Skeletal muscle satellite cell (primary cell): ENCODE measurements at regions not wholly inside any gene's neighbourhood (a gene's known extent, or its start where the extent isn't known, plus 50 kb on each side); places are given as distances from the start of the nearest gene placed in this dataset.

Experiments used
- H3K27me3 ChIP-seq: 2 replicates; pipeline ENCODE4 v1.7.0; 2013; ENCODE audit warnings: low read length; ENCODE audit not compliant: control insufficient read depth, insufficient read depth
- H3K36me3 ChIP-seq: 2 replicates; pipeline ENCODE4 v1.7.0; 2013; ENCODE audit warnings: mild to moderate bottlenecking, control low read depth, low read length; ENCODE audit not compliant: insufficient read depth
- H3K4me1 ChIP-seq: 2 replicates; pipeline ENCODE4 v1.7.0; 2013; ENCODE audit warnings: low read length; ENCODE audit not compliant: control insufficient read depth, insufficient read depth
- H3K4me2 ChIP-seq: 2 replicates; pipeline ENCODE4 v1.7.0; 2013; ENCODE audit warnings: mild to moderate bottlenecking, low read length
- H3K4me3 ChIP-seq: 2 replicates; pipeline ENCODE4 v1.7.0; 2013; ENCODE audit warnings: low read length
- H3K9ac ChIP-seq: 2 replicates; pipeline ENCODE4 v1.7.0; 2013; ENCODE audit warnings: mild to moderate bottlenecking, low read depth, low read length, moderate library complexity
- H3K9me3 ChIP-seq: replicated peaks from 2 replicates; pipeline ENCODE4 v1.7.0; 2013; ENCODE audit warnings: mild to moderate bottlenecking, control low read depth, low read length

DNA sequence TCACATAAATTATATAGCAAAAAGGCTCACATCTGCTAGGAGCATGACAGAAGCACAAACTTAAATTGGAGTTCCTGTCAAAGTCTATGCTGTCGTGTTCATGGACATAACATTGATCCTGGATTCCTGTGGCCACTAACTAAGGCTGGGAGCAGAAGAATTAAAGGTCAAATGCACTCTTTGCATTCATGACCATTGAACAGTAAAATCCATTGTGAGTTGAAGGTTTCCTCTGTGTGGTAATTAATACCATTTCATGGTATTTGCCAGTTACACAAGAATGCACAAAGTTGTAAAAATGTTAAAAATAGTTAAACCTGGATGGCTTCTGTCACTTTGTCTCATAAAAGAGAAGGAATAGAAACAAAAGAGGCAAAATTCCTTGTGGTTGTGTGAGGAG, 242.6 kb downstream of the NPR3 start:
- Histone ChIP-seq H3K4me1 (no peaks in the 10 kb centered on the region), H3K4me3 (no peak overlapping the region), H3K36me3 (no peaks in the 10 kb centered on the region), H3K27me3 (no peaks in the 10 kb centered on the region), H3K9me3 (no peaks in the 10 kb centered on the region), H3K9ac (no peak overlapping the region), H3K4me2 (no peak overlapping the region)

DNA sequence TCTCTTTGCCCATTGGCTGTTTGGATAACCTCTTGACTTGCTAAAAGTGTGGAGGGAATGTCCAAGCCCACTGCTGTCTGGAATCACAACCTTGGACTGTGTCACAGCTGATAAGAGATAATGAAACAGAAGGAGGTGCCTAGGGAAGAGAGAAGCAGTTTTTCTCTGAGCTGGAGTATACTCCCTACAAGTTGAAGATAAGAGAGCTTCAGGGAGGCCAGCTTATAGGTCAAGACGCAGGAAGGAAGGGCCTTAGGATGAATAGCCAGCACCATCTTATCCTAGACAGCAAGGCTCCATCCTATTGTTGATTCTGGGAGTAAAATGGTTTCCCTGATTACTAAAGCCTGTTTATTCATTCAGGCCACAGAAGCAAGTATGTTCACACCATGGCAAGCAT, 244.7 kb downstream of the NPR3 start:
- Histone ChIP-seq H3K27me3 (no peaks in the 10 kb centered on the region), H3K4me3 (no peak overlapping the region), H3K4me1 (peaks cover 3% of the 10 kb centered on the region), H3K9me3 (no peaks in the 10 kb centered on the region), H3K9ac (no peak overlapping the region), H3K4me2 (no peak overlapping the region), H3K36me3 (no peaks in the 10 kb centered on the region)

DNA sequence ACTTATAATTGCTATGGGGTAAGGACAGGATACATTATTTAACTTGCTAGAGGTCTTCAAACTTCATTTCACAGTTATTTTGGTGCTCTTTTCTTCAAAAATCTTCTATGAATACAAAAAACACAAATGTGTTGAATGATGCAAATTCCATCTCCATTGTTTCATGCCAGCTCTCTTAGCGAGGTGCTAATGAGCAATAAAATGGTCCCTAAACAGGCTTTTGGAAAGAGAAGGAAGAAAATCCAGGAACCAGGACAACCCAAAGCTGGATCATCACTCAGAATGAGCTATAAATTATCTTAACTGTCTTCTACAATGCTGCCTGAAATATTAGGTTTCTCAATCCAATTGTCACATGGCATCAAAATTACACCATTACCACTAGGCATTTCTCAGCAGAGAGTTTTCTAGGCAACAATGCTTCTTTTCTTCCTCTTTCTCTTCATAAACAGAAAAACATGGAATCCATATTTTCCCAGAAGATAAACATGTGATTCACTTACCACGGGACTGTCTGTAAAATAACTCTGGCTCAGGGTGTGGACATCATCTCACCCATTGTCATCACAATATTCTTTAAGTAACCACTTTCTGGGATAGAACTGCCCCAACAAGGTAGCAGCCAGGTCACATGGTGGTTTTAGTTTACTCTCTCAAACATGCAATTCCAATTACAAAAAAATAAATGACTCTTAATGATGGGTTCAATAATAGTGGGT, 249.4 kb downstream of the NPR3 start:
- Histone ChIP-seq H3K4me2 (no peak overlapping the region), H3K9me3 (no peaks in the 10 kb centered on the region), H3K9ac (no peak overlapping the region)

DNA sequence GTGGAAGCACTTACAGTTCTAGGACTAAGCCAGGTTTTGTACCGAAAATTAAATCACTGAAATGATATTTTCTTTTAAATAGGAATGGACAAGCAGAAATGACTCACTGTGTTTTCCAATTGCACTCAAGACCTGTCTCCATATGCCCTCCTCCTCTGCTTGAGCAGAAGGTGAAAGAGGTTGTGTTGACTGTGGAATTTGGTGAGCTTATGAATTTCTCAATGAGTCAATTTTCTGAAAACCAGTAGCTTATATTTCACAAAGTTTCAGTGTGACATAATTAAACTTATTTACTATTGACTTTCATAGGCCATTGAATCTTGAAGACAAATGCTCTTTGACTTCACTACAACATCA, 249.9 kb downstream of the NPR3 start:
- Histone ChIP-seq H3K4me2 (no peak overlapping the region), H3K36me3 (no peaks in the 10 kb centered on the region), H3K9me3 (no peaks in the 10 kb centered on the region), H3K27me3 (no peaks in the 10 kb centered on the region), H3K4me3 (no peak overlapping the region), H3K4me1 (peaks cover 3% of the 10 kb centered on the region), H3K9ac (no peak overlapping the region)

More for the DNA sequence above, 249.4 kb downstream of the NPR3 start:
- Histone ChIP-seq H3K27me3 (no peaks in the 10 kb centered on the region), H3K4me3 (no peak overlapping the region), H3K36me3 (no peaks in the 10 kb centered on the region), H3K4me1 (peaks cover 3% of the 10 kb centered on the region)

DNA sequence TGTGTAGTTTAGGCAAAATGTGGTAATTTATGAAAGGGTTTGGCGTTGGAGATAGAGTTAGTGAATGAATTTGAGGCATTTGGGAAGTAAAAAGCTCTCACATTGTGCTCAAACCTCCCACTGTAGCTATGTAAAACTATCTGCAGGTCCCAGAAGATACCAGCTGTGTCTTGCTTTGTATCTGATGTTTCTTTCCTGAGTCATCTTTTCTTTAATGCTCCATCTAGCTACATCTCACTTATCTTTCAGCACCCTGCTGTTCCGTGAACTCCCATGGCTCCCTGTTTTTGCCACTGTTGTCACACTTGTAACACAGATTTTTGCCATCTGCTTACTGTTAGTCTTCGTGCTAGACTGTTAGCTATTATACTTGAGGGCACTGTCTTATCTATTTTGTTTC, 253.1 kb downstream of the NPR3 start:
- Histone ChIP-seq H3K9ac (no peak overlapping the region), H3K4me1 (peaks cover 3% of the 10 kb centered on the region), H3K4me3 (no peak overlapping the region), H3K27me3 (no peaks in the 10 kb centered on the region), H3K36me3 (no peaks in the 10 kb centered on the region), H3K4me2 (no peak overlapping the region), H3K9me3 (no peaks in the 10 kb centered on the region)

DNA sequence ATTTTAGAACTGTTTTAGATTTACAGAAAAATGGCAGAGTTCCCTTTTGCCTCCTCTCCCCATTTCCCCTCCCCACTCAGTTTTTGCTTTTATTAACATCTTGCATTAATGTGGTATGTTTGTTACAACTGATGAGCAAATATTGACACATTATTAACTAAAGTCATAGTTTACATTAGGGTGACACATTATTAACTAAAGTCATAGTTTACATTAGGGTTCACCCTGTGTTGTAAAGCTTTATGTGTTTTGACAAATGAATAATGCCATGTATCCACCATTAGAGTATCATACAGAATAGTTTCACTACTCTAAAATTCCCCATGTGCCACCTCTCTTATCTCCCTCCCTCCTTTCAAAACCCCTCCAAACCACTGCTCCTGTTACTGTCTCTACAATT, 262.5 kb downstream of the NPR3 start:
- Histone ChIP-seq H3K4me2 (no peak overlapping the region), H3K36me3 (no peaks in the 10 kb centered on the region), H3K9ac (no peak overlapping the region), H3K4me3 (no peak overlapping the region), H3K9me3 (no peaks in the 10 kb centered on the region), H3K27me3 (no peaks in the 10 kb centered on the region), H3K4me1 (no peaks in the 10 kb centered on the region)

DNA sequence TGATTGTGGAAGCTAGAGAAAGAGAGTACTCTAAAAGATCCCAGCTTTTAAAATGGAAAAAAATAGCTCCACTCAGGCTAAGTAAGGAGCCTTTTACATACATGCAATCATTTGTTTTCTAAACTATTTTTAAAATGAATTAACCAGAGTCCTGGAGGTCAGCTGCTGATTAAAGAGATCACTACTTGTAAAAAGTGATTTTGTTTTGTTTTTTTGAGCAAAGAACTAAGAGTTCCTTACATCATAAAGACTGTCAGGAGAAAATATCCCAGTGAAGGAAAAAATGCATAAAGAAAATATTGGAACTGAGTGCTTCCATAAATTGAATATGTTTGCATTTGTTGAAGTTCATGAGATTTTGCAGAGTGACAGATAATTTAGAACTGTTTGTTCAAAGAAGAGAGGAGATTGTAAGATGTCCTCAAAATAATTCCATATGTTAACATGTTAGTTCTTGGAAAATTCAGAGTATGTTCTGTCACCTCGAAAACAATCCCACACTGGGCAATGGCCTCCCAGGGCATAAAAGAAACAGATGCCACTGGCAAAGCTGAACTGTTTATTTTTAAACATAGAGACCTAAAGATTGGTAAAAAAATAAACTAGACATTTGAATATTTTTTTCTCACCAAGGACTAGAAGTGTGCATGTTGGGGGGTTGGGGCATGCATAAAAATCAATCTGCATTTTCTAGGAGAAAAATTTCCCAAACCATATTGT, 264.7 kb downstream of the NPR3 start:
- H3K9ac ChIP-seq, result no peak overlapping the region
- no peaks in the 10 kb centered on the region for H3K9me3 ChIP-seq
- no peak overlapping the region for H3K4me3 ChIP-seq
- H3K4me2 ChIP-seq, result no peak overlapping the region
- no peaks in the 10 kb centered on the region for H3K27me3 ChIP-seq
- H3K4me1 ChIP-seq, result no peaks in the 10 kb centered on the region
- H3K36me3 ChIP-seq, result no peaks in the 10 kb centered on the region

DNA sequence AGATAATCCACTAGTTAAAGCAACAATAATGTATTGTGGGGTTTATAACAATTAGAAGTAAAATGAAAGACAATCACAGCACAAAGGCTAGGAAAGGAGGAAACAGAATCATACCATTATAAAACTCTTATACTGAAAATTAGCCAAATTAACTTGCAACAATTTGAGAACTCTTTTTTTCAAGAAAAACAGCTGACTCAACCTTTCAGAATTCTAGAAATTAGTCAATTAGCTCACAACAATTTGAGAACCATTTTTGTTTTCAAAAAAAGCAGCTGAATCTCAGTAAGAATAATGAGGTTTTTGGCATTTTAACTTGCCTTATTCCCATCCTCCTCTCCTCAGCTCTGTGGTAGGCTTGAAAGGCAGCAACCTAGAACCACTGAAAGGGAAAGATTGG, 269.9 kb downstream of the NPR3 start:
- Histone ChIP-seq H3K4me1 (peaks cover 8% of the 10 kb centered on the region), H3K4me2 (no peak overlapping the region), H3K9ac (no peak overlapping the region), H3K4me3 (no peak overlapping the region), H3K27me3 (no peaks in the 10 kb centered on the region), H3K36me3 (no peaks in the 10 kb centered on the region), H3K9me3 (no peaks in the 10 kb centered on the region)

DNA sequence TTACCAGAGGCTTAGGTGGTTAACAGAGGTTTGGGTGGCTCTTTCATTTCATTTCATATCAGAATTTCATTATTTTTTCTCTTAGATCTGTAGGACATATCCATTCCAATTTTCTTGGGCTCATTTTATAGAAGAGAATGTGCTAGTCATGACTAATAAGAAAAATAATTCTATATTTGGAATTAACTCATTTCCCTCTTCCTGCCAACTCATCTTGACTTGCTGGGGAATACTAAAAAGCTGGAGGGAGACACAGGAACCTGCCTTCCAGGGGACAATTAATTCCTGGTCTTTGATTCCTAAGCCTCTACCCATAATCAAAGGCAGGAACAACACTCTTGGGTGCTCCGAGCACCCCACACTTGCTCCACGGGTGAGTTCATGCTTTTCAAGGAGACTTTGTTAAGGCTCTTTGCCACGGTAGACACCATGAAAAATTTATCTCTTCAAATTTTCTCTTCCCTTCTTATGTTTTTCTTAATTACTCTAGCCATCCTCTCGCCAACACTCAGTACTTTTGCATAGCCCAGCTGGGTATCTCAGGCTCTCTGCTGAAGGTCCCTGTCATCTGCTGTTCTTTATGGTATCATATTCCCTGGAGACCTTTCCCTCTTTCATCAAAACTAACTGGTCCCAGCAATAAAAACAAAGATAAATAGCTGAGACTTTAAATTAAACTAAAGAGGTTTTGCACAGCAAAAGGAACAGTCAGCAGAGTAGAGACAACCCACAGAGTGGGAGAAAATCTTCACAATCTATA, 273.9 kb downstream of the NPR3 start:
- no peaks in the 10 kb centered on the region for H3K36me3 ChIP-seq

DNA sequence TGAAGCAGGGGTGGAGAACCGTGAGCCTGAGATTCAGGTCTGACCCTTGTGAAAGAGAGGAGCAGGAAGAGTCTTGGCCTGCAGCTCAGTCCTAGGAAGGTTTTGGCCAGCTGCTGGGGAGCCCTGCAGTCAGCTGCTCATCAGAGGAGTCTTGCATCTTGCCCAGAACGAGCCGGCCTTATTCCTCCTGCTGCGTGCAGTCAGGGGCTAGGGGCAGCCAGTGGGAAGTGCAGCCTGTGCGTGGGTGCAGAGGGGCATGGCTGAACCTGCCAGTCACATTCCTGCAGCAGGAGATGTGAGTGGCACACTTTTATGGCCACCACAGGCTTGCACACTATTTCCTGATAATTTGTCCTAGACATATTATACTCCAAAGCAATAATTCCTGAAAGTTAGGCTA, 278.7 kb downstream of the NPR3 start:
- Histone ChIP-seq H3K36me3 (no peaks in the 10 kb centered on the region), H3K4me3 (no peak overlapping the region), H3K9ac (no peak overlapping the region), H3K4me1 (peaks cover 8% of the 10 kb centered on the region), H3K9me3 (no peaks in the 10 kb centered on the region), H3K27me3 (no peaks in the 10 kb centered on the region), H3K4me2 (no peak overlapping the region)

More for the DNA sequence above, 273.9 kb downstream of the NPR3 start:
- Histone ChIP-seq H3K9ac (peak overlapping the region; percentile 61), H3K9me3 (no peaks in the 10 kb centered on the region), H3K4me1 (peaks cover 8% of the 10 kb centered on the region), H3K27me3 (no peaks in the 10 kb centered on the region), H3K4me3 (peak overlapping the region; percentile 41), H3K4me2 (peak overlapping the region; percentile 70)

DNA sequence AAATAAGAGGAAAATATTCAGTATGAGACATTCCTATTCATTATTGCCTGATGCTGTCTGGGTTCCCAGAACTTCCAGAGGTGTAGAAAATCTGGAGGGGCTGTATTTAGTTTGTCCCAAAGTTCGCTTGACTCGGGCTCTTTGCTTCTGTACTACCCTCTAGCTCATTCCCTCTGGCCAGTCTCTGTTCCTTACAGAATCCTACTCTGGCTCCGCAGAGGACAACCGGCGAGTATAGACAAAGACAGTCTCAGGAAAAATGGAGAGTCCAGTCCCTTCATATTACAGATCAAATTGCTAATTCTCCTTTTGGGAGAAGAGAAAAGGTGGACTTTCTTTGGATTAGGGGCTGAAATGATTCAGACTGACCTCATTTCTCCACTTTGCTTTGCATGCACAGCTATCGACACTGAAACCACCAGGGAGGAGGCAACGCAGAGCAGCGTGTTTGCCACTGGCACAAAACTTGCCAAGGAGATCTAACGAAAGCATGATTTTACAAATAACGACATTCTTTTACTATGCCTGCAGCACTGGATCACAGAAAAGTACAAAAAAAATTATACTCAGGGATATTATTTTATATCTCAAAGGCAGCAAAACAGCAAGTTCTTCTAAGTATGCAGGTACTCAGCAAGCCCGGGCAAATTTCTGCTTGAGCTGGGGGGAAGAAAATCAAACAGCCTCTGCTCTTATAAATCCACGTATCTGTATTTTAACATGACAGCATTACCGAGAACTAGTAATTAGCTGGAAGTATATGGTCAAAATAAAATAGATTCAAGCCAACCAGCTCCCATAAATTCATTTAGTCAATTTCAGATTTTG, 279.7 kb downstream of the NPR3 start:
- no peaks in the 10 kb centered on the region for H3K9me3 ChIP-seq
- H3K4me1 ChIP-seq, result no peaks in the 10 kb centered on the region
- H3K4me3 ChIP-seq, result no peak overlapping the region
- H3K36me3 ChIP-seq, result no peaks in the 10 kb centered on the region
- no peaks in the 10 kb centered on the region for H3K27me3 ChIP-seq
- H3K9ac ChIP-seq, result no peak overlapping the region
- no peak overlapping the region for H3K4me2 ChIP-seq
